ENCODE measurements at regions not wholly inside any gene's neighbourhood (a gene's known extent, or its start where the extent isn't known, plus 50 kb on each side); places are given as distances from the start of the nearest gene placed in this dataset.

GRCh38 chr1:173287785-173288184 lies 80.7 kb upstream of the TNFSF4 start:
- Histone ChIP-seq H3K27ac (ENCODE audit: low read depth, low read length) (no peak overlapping the region), H3K9ac (ENCODE audit: low read length) (no peak overlapping the region), H4K20me1 (ENCODE audit: insufficient read depth) (no peaks in the 10 kb centered on the region), H3K4me2 (ENCODE audit: low read length) (no peak overlapping the region), H3K36me3 (ENCODE audit: control insufficient read depth in 1 of 2, insufficient read depth in 2 of 2, low read length in 2 of 2) (no peaks in the 10 kb centered on the region), H3K9me2 (ENCODE audit: insufficient read depth) (no peaks in the 10 kb centered on the region), H3K4me1 (ENCODE audit: control insufficient read depth in 1 of 2, insufficient read depth in 2 of 2, low read length in 2 of 2) (no peaks in the 10 kb centered on the region), H3K79me2 (ENCODE audit: insufficient read depth, low read length) (no peaks in the 10 kb centered on the region), H2AFZ (ENCODE audit: low read depth, low read length, poor library complexity, severe bottlenecking) (no peak overlapping the region), H3K9me3 (ENCODE audit: control insufficient read depth in 1 of 2, insufficient read depth in 1 of 2, low read depth in 1 of 2, low read length in 2 of 2) (no peaks in the 10 kb centered on the region), H3K27me3 (ENCODE audit: insufficient read depth, low read length) (no peaks in the 10 kb centered on the region), H3K4me3 (replicated peaks in 1 of 2; ENCODE audit: low read depth in 1 of 2, low read length in 2 of 2) (no peak overlapping the region)
- DNase-seq (ENCODE audit: low read depth, low spot score) (no peak), ATAC-seq (no peak)
- ChIA-PET CTCF (no interaction called here), POLR2A (no interaction called here), RAD21 (ENCODE audit: low non-redundant PET in 1 of 2, low total read pairs in 2 of 2, uncharacterized antibody in 2 of 2, unreplicated experiment in 2 of 2) (no interaction called here)
- intact Hi-C loops (cut with micrococcal nuclease): no loop called here
- BruUV-seq (replicated peaks): no TSS peak
- TF ChIP-seq ZNF274 (IDR thresholded peaks at IDR 0.05; ENCODE audit: low read depth, low read length) (no peak), CBX3 (IDR thresholded peaks at IDR 0.05; ENCODE audit: low read depth) (no peak)

GRCh38 chr1:173293756-173294155 lies 86.6 kb upstream of the TNFSF4 start:
- Histone ChIP-seq H4K20me1 (ENCODE audit: insufficient read depth) (no peaks in the 10 kb centered on the region), H3K9me3 (ENCODE audit: control insufficient read depth in 1 of 2, insufficient read depth in 1 of 2, low read depth in 1 of 2, low read length in 2 of 2) (no peaks in the 10 kb centered on the region), H3K79me2 (ENCODE audit: insufficient read depth, low read length) (no peaks in the 10 kb centered on the region), H3K4me1 (ENCODE audit: control insufficient read depth in 1 of 2, insufficient read depth in 2 of 2, low read length in 2 of 2) (no peaks in the 10 kb centered on the region), H3K36me3 (ENCODE audit: control insufficient read depth in 1 of 2, insufficient read depth in 2 of 2, low read length in 2 of 2) (no peaks in the 10 kb centered on the region), H3K4me2 (ENCODE audit: low read length) (no peak overlapping the region), H3K9ac (ENCODE audit: low read length) (no peak overlapping the region), H3K4me3 (replicated peaks in 1 of 2; ENCODE audit: low read depth in 1 of 2, low read length in 2 of 2) (no peak overlapping the region), H2AFZ (ENCODE audit: low read depth, low read length, poor library complexity, severe bottlenecking) (no peak overlapping the region), H3K27me3 (ENCODE audit: insufficient read depth, low read length) (no peaks in the 10 kb centered on the region), H3K9me2 (ENCODE audit: insufficient read depth) (no peaks in the 10 kb centered on the region), H3K27ac (ENCODE audit: low read depth, low read length) (no peak overlapping the region)
- DNase-seq (ENCODE audit: low read depth, low spot score) (no peak), ATAC-seq (no peak)
- CTCF ChIA-PET: no interaction called here
- intact Hi-C loops (cut with micrococcal nuclease): no loop called here
- BruUV-seq (replicated peaks): no TSS peak
- POLR2A ChIA-PET: no interaction called here
- RAD21 ChIA-PET (ENCODE audit: low non-redundant PET in 1 of 2, low total read pairs in 2 of 2, uncharacterized antibody in 2 of 2, unreplicated experiment in 2 of 2): no interaction called here
- no peak for TF ChIP-seq YY1 (IDR thresholded peaks at IDR 0.05; ENCODE audit: extremely low read depth, insufficient replicate concordance, low read depth, low read length)
- no peak for TF ChIP-seq MAX (IDR thresholded peaks at IDR 0.05)
- TF ChIP-seq ZBTB33 (IDR thresholded peaks at IDR 0.05; ENCODE audit: extremely low read depth, insufficient replicate concordance, low read length): no peak
- no peak for TF ChIP-seq ZFX (IDR thresholded peaks at IDR 0.05)
